ENCODE measurements at regions not wholly inside any gene's neighbourhood (a gene's known extent, or its start where the extent isn't known, plus 50 kb on each side); places are given as distances from the start of the nearest gene placed in this dataset.

DNA sequence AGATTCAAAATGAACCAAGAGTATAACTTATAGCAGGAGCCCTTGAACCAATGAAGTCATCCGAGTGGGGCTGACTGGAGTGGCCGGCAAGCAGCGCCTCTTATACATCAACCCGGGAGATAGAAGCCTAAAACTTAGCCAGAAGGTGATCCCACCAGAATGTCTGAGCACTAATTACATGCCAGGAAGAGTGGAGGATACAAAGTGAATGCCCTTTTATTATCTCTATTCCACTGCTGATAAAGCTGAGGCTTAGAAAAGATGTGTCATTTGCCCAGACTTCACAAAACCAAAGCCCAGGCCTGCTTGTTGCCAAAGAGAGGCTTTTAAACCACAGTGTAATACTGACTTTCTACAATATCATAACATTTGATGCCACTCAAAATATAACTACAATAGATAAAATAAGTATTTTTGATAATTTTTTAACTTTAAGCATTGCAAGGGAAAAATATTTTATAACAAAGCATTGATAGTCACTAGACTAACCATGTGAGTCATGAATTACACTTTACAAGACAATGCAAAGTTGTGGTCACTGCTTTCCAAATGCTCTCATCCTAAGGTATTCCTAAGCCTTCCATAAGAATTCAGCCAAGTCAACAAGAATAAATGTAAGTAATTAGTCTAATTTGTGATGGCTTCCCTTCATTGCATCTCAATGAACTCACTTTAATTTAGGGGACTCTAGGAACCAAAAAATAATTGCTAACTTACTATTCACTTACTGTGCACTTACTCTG is 58.6 kb upstream of the ARID5B start:
- WGBS, 3 donors: 91 to 98% (median 94%) methylated on average over 4 of the region's 4 CpGs
- H3K27me3 ChIP-seq (ENCODE audit: insufficient read depth in 3 of 3, low read length in 2 of 3): no peaks in the 10 kb centered on the region
- peaks cover 3% of the 10 kb centered on the region for H3K4me1 ChIP-seq
- no peak for DNase-seq
- no peak overlapping the region for H3K4me3 ChIP-seq
- intact Hi-C loops (cut with DNase I): loop anchor here in 1 of 2 donors (5.0 kb wide), 1 partner anchor 1904 kb away; no protein-coding TSS in a partner anchor
- no peak for ATAC-seq
- H3K27ac ChIP-seq: no peak overlapping the region
- H3K36me3 ChIP-seq (ENCODE audit: insufficient read depth in 1 of 2, low read depth in 1 of 2): no peaks in the 10 kb centered on the region
- TF ChIP-seq, protein P1, sequence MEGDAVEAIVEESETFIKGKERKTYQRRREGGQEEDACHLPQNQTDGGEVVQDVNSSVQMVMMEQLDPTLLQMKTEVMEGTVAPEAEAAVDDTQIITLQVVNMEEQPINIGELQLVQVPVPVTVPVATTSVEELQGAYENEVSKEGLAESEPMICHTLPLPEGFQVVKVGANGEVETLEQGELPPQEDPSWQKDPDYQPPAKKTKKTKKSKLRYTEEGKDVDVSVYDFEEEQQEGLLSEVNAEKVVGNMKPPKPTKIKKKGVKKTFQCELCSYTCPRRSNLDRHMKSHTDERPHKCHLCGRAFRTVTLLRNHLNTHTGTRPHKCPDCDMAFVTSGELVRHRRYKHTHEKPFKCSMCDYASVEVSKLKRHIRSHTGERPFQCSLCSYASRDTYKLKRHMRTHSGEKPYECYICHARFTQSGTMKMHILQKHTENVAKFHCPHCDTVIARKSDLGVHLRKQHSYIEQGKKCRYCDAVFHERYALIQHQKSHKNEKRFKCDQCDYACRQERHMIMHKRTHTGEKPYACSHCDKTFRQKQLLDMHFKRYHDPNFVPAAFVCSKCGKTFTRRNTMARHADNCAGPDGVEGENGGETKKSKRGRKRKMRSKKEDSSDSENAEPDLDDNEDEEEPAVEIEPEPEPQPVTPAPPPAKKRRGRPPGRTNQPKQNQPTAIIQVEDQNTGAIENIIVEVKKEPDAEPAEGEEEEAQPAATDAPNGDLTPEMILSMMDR (IDR thresholded peaks at IDR 0.05): no peak
- no peaks in the 10 kb centered on the region for H3K9me3 ChIP-seq

DNA sequence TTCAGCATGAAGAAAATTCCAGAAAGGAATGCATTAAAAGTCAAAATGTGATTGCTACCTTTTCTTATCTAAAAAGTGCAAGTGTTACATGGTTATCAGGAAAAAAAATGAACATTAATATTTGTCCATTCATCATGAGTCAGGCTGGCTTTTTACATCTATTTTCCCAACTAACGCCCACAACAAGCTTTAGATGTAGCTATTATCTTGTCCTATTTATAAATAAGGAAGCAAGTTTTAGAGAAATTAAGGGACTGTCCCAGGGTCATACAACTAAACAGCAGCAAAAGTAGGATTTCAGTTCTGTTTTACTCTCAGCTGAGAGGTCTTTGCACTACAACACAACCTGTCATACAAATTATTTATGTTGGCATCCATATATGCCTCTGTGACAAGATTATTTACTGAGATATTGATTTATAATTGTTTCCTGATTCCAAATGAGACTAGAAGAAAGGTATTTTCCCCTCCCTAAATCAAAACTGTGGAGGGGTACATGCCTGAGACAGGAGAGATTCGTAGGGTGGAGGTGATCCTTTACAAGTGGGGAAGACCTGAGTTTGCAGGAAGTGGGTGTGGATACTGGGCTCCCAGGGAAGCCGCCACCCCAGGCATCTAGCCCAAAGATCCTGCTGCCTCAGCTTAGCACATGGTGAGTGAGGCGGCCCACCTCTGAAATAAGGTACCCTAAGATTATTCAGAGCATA is 57.2 kb upstream of the ARID5B start:
- Histone ChIP-seq H3K27me3 (ENCODE audit: insufficient read depth in 3 of 3, low read length in 2 of 3) (no peaks in the 10 kb centered on the region), H3K9me3 (no peaks in the 10 kb centered on the region), H3K36me3 (ENCODE audit: insufficient read depth in 1 of 2, low read depth in 1 of 2) (no peaks in the 10 kb centered on the region), H3K4me1 (no peaks in the 10 kb centered on the region), H3K27ac (no peak overlapping the region), H3K4me3 (no peak overlapping the region)
- intact Hi-C loops (cut with DNase I): loop anchor here in 1 of 2 donors (5.0 kb wide), 1 partner anchor 1903 kb away; no protein-coding TSS in a partner anchor
- TF ChIP-seq, protein P1 (IDR thresholded peaks at IDR 0.05): no peak
- WGBS, 3 donors: 88 to 96% (median 90%) methylated on average over 4 of the region's 4 CpGs
- DNase-seq (no peak), ATAC-seq (no peak)

DNA sequence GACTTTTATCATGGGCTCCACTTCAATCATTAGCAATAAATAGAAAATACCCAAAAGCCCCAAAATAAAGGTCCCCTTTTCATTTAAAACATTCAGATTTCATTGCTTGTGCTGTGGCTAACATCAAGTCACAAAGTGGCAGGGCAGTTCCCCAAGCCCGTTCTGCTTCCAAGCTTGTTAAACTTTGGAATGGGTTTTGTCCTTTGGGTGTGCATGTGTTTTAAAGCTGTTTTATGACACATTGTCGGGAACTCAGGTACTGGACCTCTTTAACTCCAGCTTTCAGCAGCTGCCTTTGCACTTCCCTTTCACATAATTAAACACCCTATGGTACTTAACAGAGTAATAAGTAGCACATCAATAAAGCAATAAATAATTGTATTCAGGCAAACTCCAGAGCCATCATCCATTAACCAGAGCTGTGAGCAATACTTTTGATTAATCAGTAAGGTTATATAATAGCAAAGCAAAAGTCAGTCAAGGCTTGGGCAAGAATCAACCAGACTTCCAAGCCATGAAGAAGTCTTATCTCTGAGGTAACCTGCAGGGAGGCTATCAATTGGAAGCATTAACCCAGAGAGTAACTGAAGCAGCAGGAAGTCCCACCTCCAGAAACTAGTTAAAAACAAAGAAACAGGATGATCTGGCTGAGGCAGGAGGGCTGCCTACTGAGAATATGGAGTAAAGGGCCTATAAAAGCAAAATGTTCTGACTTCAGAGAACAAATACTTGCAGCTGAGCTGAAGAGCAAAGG is 56.1 kb upstream of the ARID5B start:
- Histone ChIP-seq H3K4me1 (no peaks in the 10 kb centered on the region), H3K27me3 (ENCODE audit: insufficient read depth in 3 of 3, low read length in 2 of 3) (no peaks in the 10 kb centered on the region), H3K27ac (no peak overlapping the region), H3K4me3 (no peak overlapping the region), H3K9me3 (no peaks in the 10 kb centered on the region), H3K36me3 (ENCODE audit: insufficient read depth in 1 of 2, low read depth in 1 of 2) (no peaks in the 10 kb centered on the region)
- DNase-seq (no peak), ATAC-seq (no peak)
- TF ChIP-seq, protein P1 (IDR thresholded peaks at IDR 0.05): no peak
- WGBS, 3 donors: 70 to 80% (median 77%) methylated on average over 2 of the region's 2 CpGs
- intact Hi-C loops (cut with DNase I): no loop called here

GRCh38 chr10:61845950-61846268 is 55.6 kb upstream of the ARID5B start:
- no peak overlapping the region for H3K27ac ChIP-seq
- H3K4me1 ChIP-seq: no peaks in the 10 kb centered on the region
- no peaks in the 10 kb centered on the region for H3K9me3 ChIP-seq
- no peak overlapping the region for H3K4me3 ChIP-seq
- no peak for ATAC-seq
- no peaks in the 10 kb centered on the region for H3K36me3 ChIP-seq (ENCODE audit: insufficient read depth in 1 of 2, low read depth in 1 of 2)
- intact Hi-C loops (cut with DNase I): no loop called here
- DNase-seq: no peak
- H3K27me3 ChIP-seq (ENCODE audit: insufficient read depth in 3 of 3, low read length in 2 of 3): no peaks in the 10 kb centered on the region
- 80 to 86% (median 86%) methylated on average over 4 of the region's 4 CpGs for WGBS, 3 donors
- TF ChIP-seq, protein P1 (IDR thresholded peaks at IDR 0.05): no peak
